Mesenchymal stem cell (in vitro differentiated cells and primary cell): ENCODE measurements at regions not wholly inside any gene's neighbourhood (a gene's known extent, or its start where the extent isn't known, plus 50 kb on each side); places are given as distances from the start of the nearest gene placed in this dataset.

Experiments used
- DNase-seq: peaks from one replicate; pipeline ENCODE4 v3.0.0-alpha.2; 2013
- H2AFZ ChIP-seq: one replicate; pipeline ENCODE4 v1.6.1; 2013; ENCODE audit warnings: low read depth, mild to moderate bottlenecking, control low read depth, inconsistent platforms, low read length, moderate library complexity
- H2AK5ac ChIP-seq: 2 replicates; pipeline ENCODE4 v1.6.1; 2013; ENCODE audit warnings: low read length, moderate library complexity, mild to moderate bottlenecking, inconsistent platforms; ENCODE audit not compliant: severe bottlenecking
- H2BK120ac ChIP-seq: one replicate; pipeline ENCODE4 v1.6.1; 2013; ENCODE audit warnings: low read depth, mild to moderate bottlenecking, inconsistent platforms, low read length, moderate library complexity
- H2BK12ac ChIP-seq, 2 experiments: one replicate each; pipeline ENCODE4 v1.6.1; 2013; ENCODE audit warnings: inconsistent platforms in 2 of 2, low read length in 2 of 2, mild to moderate bottlenecking in 2 of 2, moderate library complexity in 2 of 2, control low read depth in 1 of 2
- H2BK15ac ChIP-seq: one replicate; pipeline ENCODE4 v1.6.1; 2013; ENCODE audit warnings: mild to moderate bottlenecking, low read depth, inconsistent platforms; ENCODE audit not compliant: poor library complexity, severe bottlenecking
- H2BK5ac ChIP-seq: 2 replicates; pipeline ENCODE4 v1.6.1; 2013; ENCODE audit warnings: low read depth, mild to moderate bottlenecking, low read length, control low read depth, inconsistent platforms; ENCODE audit not compliant: poor library complexity, severe bottlenecking
- H3K14ac ChIP-seq, 2 experiments: one replicate each; pipeline ENCODE4 v1.6.1; 2013; ENCODE audit warnings: inconsistent platforms in 2 of 2, low read length in 2 of 2, control low read depth in 1 of 2, mild to moderate bottlenecking in 1 of 2, moderate library complexity in 1 of 2
- H3K18ac ChIP-seq, 2 experiments: one replicate each; pipeline ENCODE4 v1.6.1; 2013; ENCODE audit warnings: inconsistent platforms in 2 of 2, low read length in 2 of 2, control low read depth in 1 of 2, low read depth in 1 of 2, mild to moderate bottlenecking in 1 of 2
- H3K23ac ChIP-seq, 2 experiments: one replicate each; pipeline ENCODE4 v1.6.1; 2013; ENCODE audit warnings: inconsistent platforms in 2 of 2, low read length in 2 of 2, mild to moderate bottlenecking in 2 of 2, moderate library complexity in 2 of 2, control low read depth in 1 of 2
- H3K27ac ChIP-seq: 2 replicates; pipeline ENCODE4 v1.5.1; 2013; ENCODE audit warnings: mild to moderate bottlenecking, moderate library complexity, low read length, control low read depth, inconsistent platforms; ENCODE audit not compliant: poor library complexity, severe bottlenecking
- H3K27me3 ChIP-seq, 2 experiments: 2 replicates each; pipeline versions ENCODE4 v1.6.1 to v1.7.0; 2013; ENCODE audit warnings: low read length in 2 of 2, mild to moderate bottlenecking in 2 of 2, moderate library complexity in 2 of 2, control low read depth in 1 of 2, inconsistent platforms in 1 of 2; ENCODE audit not compliant: control insufficient read depth in 1 of 2, insufficient read depth in 1 of 2
- H3K36me3 ChIP-seq, 2 experiments: 2 replicates each; pipeline versions ENCODE4 v1.6.1 to v1.7.0; 2013; ENCODE audit warnings: low read length in 2 of 2, control low read depth in 1 of 2, inconsistent platforms in 1 of 2, low read depth in 1 of 2, mild to moderate bottlenecking in 1 of 2; ENCODE audit not compliant: insufficient read depth in 2 of 2, control insufficient read depth in 1 of 2
- H3K4ac ChIP-seq, 2 experiments: one replicate each; pipeline ENCODE4 v1.6.1; 2013; ENCODE audit warnings: inconsistent platforms in 2 of 2, low read length in 2 of 2, mild to moderate bottlenecking in 2 of 2, moderate library complexity in 2 of 2, control low read depth in 1 of 2, low read depth in 1 of 2
- H3K4me1 ChIP-seq: 2 replicates; pipeline ENCODE4 v1.6.1; 2013; ENCODE audit warnings: low read depth, low read length, control low read depth; ENCODE audit not compliant: control insufficient read depth, insufficient read depth
- H3K4me2 ChIP-seq: 2 replicates; pipeline ENCODE4 v1.6.1; 2013; ENCODE audit warnings: low read length, mild to moderate bottlenecking, inconsistent platforms; ENCODE audit not compliant: poor library complexity, severe bottlenecking
- H3K4me3 ChIP-seq, 2 experiments: 2 replicates each; pipeline versions ENCODE4 v1.5.1 to v1.7.0; 2013; ENCODE audit warnings: low read length in 2 of 2, mild to moderate bottlenecking in 2 of 2, control low read depth in 1 of 2, low read depth in 1 of 2; ENCODE audit not compliant: insufficient read depth in 1 of 2
- H3K79me1 ChIP-seq: replicated peaks from 2 replicates; pipeline ENCODE4 v1.6.1; 2013; ENCODE audit warnings: mild to moderate bottlenecking, control low read depth, low read length, inconsistent platforms; ENCODE audit not compliant: poor library complexity, severe bottlenecking
- H3K9ac ChIP-seq: 2 replicates; pipeline ENCODE4 v1.7.0; 2013; ENCODE audit warnings: mild to moderate bottlenecking, low read length, moderate library complexity
- H3K9me3 ChIP-seq: 2 replicates; pipeline ENCODE4 v1.7.0; 2013; ENCODE audit warnings: mild to moderate bottlenecking, low read length; ENCODE audit not compliant: control insufficient read depth
- H4K8ac ChIP-seq: one replicate; pipeline ENCODE4 v1.6.1; 2013; ENCODE audit warnings: inconsistent platforms, mild to moderate bottlenecking, low read length, moderate library complexity
- H4K91ac ChIP-seq: one replicate; pipeline ENCODE4 v1.6.1; 2013; ENCODE audit warnings: mild to moderate bottlenecking, low read length, inconsistent platforms
- WGBS: methylation state at CpG from one replicate; pipeline ENCODE4 v1.1.7; 2013; ENCODE audit warnings: mixed read lengths; 5-methylcytosine and 5-hydroxymethylcytosine counted together

GRCh38 chr2:236700703-236701102 is 131.1 kb downstream of the ACKR3 start:
- Histone ChIP-seq H2BK5ac (no peak overlapping the region), H3K79me1 (no peaks in the 10 kb centered on the region), H2BK12ac (no peak overlapping the region), H3K4ac (no peak overlapping the region), H3K18ac (no peak overlapping the region), H3K4me2 (no peak overlapping the region), H3K27me3 (no peaks in the 10 kb centered on the region), H3K9me3 (no peaks in the 10 kb centered on the region), H2AK5ac (no peak overlapping the region), H3K4me1 (peaks cover 1% of the 10 kb centered on the region), H2BK120ac (no peak overlapping the region), H4K91ac (no peak overlapping the region), H3K4me3 (no peak overlapping the region), H2BK15ac (no peak overlapping the region), H3K9ac (no peak overlapping the region), H3K23ac (no peak overlapping the region), H3K36me3 (no peaks in the 10 kb centered on the region), H3K27ac (no peak overlapping the region), H2AFZ (no peak overlapping the region), H3K14ac (no peak overlapping the region), H4K8ac (no peak overlapping the region)
- WGBS, result 90% methylated on average over 4 of the region's 4 CpGs
- no peak for DNase-seq

GRCh38 chr2:236702657-236703372 is 133.2 kb downstream of the ACKR3 start:
- DNase-seq, result no peak

GRCh38 chr2:236703373-236703709 is 133.7 kb downstream of the ACKR3 start:
- no peaks in the 10 kb centered on the region for H3K79me1 ChIP-seq
- no peak overlapping the region for H2AK5ac ChIP-seq
- no peak overlapping the region for H2BK5ac ChIP-seq
- H3K4ac ChIP-seq, result no peak overlapping the region
- no peaks in the 10 kb centered on the region for H3K36me3 ChIP-seq
- no peaks in the 10 kb centered on the region for H3K9me3 ChIP-seq
- H3K9ac ChIP-seq, result no peak overlapping the region
- H3K23ac ChIP-seq, result no peak overlapping the region
- H2BK120ac ChIP-seq, result no peak overlapping the region
- no peak overlapping the region for H3K4me2 ChIP-seq
- H4K91ac ChIP-seq, result no peak overlapping the region
- H2AFZ ChIP-seq, result no peak overlapping the region
- no peak overlapping the region for H4K8ac ChIP-seq
- no peak overlapping the region for H3K27ac ChIP-seq
- no peak overlapping the region for H3K4me3 ChIP-seq
- no peaks in the 10 kb centered on the region for H3K27me3 ChIP-seq
- no peak for DNase-seq
- H3K18ac ChIP-seq, result no peak overlapping the region
- no peak overlapping the region for H3K14ac ChIP-seq
- H2BK12ac ChIP-seq, result no peak overlapping the region
- WGBS, result 96% methylated on average over 2 of the region's 2 CpGs
- peaks cover 1% of the 10 kb centered on the region for H3K4me1 ChIP-seq
- H2BK15ac ChIP-seq, result no peak overlapping the region

More at GRCh38 chr2:236702657-236703372, 133.2 kb downstream of the ACKR3 start:
- whole genome bisulfite sequencing, result 82% methylated on average over 13 of the region's 14 CpGs
- no peak overlapping the region for H3K23ac ChIP-seq
- H2BK15ac ChIP-seq, result no peak overlapping the region
- no peak overlapping the region for H3K14ac ChIP-seq
- H2BK5ac ChIP-seq, result no peak overlapping the region
- no peak overlapping the region for H3K4ac ChIP-seq
- no peaks in the 10 kb centered on the region for H3K27me3 ChIP-seq
- H3K4me1 ChIP-seq, result peaks cover 1% of the 10 kb centered on the region
- H3K9ac ChIP-seq, result no peak overlapping the region
- H3K79me1 ChIP-seq, result no peaks in the 10 kb centered on the region
- H2BK120ac ChIP-seq, result no peak overlapping the region
- H3K9me3 ChIP-seq, result no peaks in the 10 kb centered on the region
- no peak overlapping the region for H3K4me2 ChIP-seq
- no peaks in the 10 kb centered on the region for H3K36me3 ChIP-seq
- H2BK12ac ChIP-seq, result no peak overlapping the region
- H2AK5ac ChIP-seq, result no peak overlapping the region
- no peak overlapping the region for H3K27ac ChIP-seq
- H4K91ac ChIP-seq, result no peak overlapping the region
- no peak overlapping the region for H3K18ac ChIP-seq
- H2AFZ ChIP-seq, result no peak overlapping the region
- no peak overlapping the region for H3K4me3 ChIP-seq
- H4K8ac ChIP-seq, result no peak overlapping the region

DNA sequence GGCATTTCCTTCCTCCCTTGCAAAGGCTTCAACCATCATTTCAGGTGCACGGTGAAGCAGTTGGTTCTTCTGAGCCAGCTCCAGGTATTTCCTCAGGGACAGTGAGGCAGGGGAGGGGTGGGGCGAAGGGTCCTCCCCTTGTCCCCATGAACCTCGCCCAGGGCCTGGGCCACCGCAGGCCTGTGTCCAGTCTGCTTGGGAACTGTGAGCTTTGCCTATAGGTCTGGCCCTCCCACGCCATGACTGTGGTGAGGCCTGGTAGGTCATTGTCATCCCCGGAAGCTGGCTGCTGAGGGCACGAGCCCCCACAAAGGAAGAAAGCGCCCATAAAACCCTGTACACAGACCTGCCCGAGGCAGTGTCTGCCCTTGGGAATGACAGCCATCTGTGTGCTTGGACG is 134.3 kb downstream of the ACKR3 start:
- H4K8ac ChIP-seq, result no peak overlapping the region
- H2BK5ac ChIP-seq, result no peak overlapping the region
- H2AK5ac ChIP-seq, result no peak overlapping the region
- H2AFZ ChIP-seq, result no peak overlapping the region
- no peaks in the 10 kb centered on the region for H3K36me3 ChIP-seq
- no peak overlapping the region for H3K23ac ChIP-seq
- H2BK15ac ChIP-seq, result no peak overlapping the region
- H3K9ac ChIP-seq, result no peak overlapping the region
- H3K79me1 ChIP-seq, result no peaks in the 10 kb centered on the region
- H3K14ac ChIP-seq, result no peak overlapping the region
- 87% methylated on average over 10 of the region's 10 CpGs for WGBS
- H3K4me3 ChIP-seq, result no peak overlapping the region
- no peak overlapping the region for H3K27ac ChIP-seq
- H2BK12ac ChIP-seq, result no peak overlapping the region
- H3K4me1 ChIP-seq, result peaks cover 1% of the 10 kb centered on the region
- H3K4me2 ChIP-seq, result no peak overlapping the region
- H3K9me3 ChIP-seq, result no peaks in the 10 kb centered on the region
- H2BK120ac ChIP-seq, result no peak overlapping the region
- no peak overlapping the region for H4K91ac ChIP-seq
- no peak overlapping the region for H3K18ac ChIP-seq
- no peak for DNase-seq
- H3K4ac ChIP-seq, result no peak overlapping the region
- no peaks in the 10 kb centered on the region for H3K27me3 ChIP-seq
